K562 (cell line): ENCODE measurements at regions not wholly inside any gene's neighbourhood (a gene's known extent, or its start where the extent isn't known, plus 50 kb on each side); places are given as distances from the start of the nearest gene placed in this dataset.

Source experiments
- CREB1 ChIP-seq, 2 experiments: sonication (generic) in 1 of 2; formaldehyde crosslinking in 1 of 2; IDR thresholded peaks; 2 replicates each; pipeline versions ENCODE4 v1.6.1 to v1.8.0; 2012 to 2022; ENCODE audit warnings: inconsistent platforms in 1 of 2, mild to moderate bottlenecking in 1 of 2, missing genetic modification reagents in 1 of 2, moderate library complexity in 1 of 2
- JUN ChIP-seq, 2 experiments: sonication (generic) in 1 of 2; formaldehyde crosslinking in 1 of 2; IDR thresholded peaks; 2 replicates each; pipeline versions ENCODE4 v1.6.1 to v1.8.0; 2012 to 2022; ENCODE audit warnings: borderline replicate concordance in 2 of 2, mild to moderate bottlenecking in 2 of 2, improper control_type of control experiment in 1 of 2, low read depth in 1 of 2, low read length in 1 of 2, missing genetic modification reagents in 1 of 2
- NUFIP1 ChIP-seq: fragments of 450-650 bp; IDR thresholded peaks from 2 replicates; pipeline ENCODE4 v1.6.1; 2018; ENCODE audit not compliant: partially characterized antibody
- ZNF282 ChIP-seq: sonication (generic); formaldehyde crosslinking; IDR thresholded peaks from 2 replicates; pipeline ENCODE4 v1.8.1; 2023; ENCODE audit warnings: missing genetic modification reagents
- ZNF695 ChIP-seq: fragments of 450-650 bp; formaldehyde crosslinking; IDR thresholded peaks from 2 replicates; pipeline ENCODE4 v1.4.0; 2020; ENCODE audit warnings: mild to moderate bottlenecking, moderate library complexity
- TF ChIP-seq, protein P1 (sequence below), 2 experiments: IDR thresholded peaks; 2 replicates each; pipeline ENCODE4 v1.6.1; 2011; ENCODE audit warnings: borderline replicate concordance in 1 of 2, control low read depth in 1 of 2, low read depth in 1 of 2, low read length in 1 of 2, mild to moderate bottlenecking in 1 of 2, mixed read lengths in 1 of 2, moderate library complexity in 1 of 2; ENCODE audit not compliant: insufficient read depth in 1 of 2, insufficient read length in 1 of 2, poor library complexity in 1 of 2, severe bottlenecking in 1 of 2; ENCODE audit errors: extremely low read depth in 1 of 2
- TF ChIP-seq, protein P2 (sequence below): sonication (generic); formaldehyde crosslinking; IDR thresholded peaks from 2 replicates; pipeline ENCODE4 v1.8.1; 2023; ENCODE audit warnings: mild to moderate bottlenecking, missing genetic modification reagents
- TF ChIP-seq, protein P3 (sequence below): fragments of 450-650 bp; formaldehyde crosslinking; IDR thresholded peaks from 2 replicates; pipeline ENCODE4 v1.4.0; 2020; ENCODE audit warnings: mild to moderate bottlenecking

DNA sequence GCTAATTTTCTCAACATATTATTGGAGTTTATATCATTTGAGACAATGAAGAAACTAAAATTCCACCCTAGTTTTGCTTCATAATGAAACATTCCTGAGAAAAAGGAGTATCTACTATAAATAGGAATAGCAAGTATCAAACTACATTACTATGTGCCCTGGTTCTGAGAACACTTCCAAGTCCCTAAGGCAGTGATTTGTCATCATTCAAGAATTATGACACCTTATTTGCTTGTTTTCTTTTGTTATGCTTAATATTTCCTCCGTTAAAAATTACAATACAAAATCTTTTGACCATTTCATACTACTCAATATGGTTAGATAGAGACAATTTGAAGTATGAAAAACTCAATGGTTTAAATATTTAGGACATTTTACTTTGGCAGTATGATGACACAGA, 707.8 kb upstream of the GOLIM4 start (continued):
- TF ChIP-seq, protein P1, sequence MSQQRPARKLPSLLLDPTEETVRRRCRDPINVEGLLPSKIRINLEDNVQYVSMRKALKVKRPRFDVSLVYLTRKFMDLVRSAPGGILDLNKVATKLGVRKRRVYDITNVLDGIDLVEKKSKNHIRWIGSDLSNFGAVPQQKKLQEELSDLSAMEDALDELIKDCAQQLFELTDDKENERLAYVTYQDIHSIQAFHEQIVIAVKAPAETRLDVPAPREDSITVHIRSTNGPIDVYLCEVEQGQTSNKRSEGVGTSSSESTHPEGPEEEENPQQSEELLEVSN (IDR thresholded peaks at IDR 0.05; ENCODE audit: borderline replicate concordance in 1 of 2, extremely low read depth in 1 of 2, insufficient read depth in 1 of 2, insufficient read length in 1 of 2, low read depth in 1 of 2, low read length in 1 of 2, poor library complexity in 1 of 2, severe bottlenecking in 1 of 2): no peak
- TF ChIP-seq, protein P2, sequence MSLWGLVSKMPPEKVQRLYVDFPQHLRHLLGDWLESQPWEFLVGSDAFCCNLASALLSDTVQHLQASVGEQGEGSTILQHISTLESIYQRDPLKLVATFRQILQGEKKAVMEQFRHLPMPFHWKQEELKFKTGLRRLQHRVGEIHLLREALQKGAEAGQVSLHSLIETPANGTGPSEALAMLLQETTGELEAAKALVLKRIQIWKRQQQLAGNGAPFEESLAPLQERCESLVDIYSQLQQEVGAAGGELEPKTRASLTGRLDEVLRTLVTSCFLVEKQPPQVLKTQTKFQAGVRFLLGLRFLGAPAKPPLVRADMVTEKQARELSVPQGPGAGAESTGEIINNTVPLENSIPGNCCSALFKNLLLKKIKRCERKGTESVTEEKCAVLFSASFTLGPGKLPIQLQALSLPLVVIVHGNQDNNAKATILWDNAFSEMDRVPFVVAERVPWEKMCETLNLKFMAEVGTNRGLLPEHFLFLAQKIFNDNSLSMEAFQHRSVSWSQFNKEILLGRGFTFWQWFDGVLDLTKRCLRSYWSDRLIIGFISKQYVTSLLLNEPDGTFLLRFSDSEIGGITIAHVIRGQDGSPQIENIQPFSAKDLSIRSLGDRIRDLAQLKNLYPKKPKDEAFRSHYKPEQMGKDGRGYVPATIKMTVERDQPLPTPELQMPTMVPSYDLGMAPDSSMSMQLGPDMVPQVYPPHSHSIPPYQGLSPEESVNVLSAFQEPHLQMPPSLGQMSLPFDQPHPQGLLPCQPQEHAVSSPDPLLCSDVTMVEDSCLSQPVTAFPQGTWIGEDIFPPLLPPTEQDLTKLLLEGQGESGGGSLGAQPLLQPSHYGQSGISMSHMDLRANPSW (CRISPR knock-in tag): no peak
- TF ChIP-seq ZNF695 (no peak), ZNF282 (CRISPR knock-in tag) (no peak), JUN (IDR thresholded peaks at IDR 0.05; ENCODE audit: borderline replicate concordance, low read depth, low read length) (no peak), JUN (CRISPR knock-in tag; IDR thresholded peaks at IDR 0.05; ENCODE audit: borderline replicate concordance) (no peak), NUFIP1 (no peak), CREB1 (IDR thresholded peaks at IDR 0.05) (no peak), CREB1 (CRISPR knock-in tag; IDR thresholded peaks at IDR 0.05) (no peak)
- TF ChIP-seq, protein P3, sequence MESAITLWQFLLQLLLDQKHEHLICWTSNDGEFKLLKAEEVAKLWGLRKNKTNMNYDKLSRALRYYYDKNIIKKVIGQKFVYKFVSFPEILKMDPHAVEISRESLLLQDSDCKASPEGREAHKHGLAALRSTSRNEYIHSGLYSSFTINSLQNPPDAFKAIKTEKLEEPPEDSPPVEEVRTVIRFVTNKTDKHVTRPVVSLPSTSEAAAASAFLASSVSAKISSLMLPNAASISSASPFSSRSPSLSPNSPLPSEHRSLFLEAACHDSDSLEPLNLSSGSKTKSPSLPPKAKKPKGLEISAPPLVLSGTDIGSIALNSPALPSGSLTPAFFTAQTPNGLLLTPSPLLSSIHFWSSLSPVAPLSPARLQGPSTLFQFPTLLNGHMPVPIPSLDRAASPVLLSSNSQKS (CRISPR knock-in tag): no peak
